GM12874 (cell line): ENCODE measurements at regions not wholly inside any gene's neighbourhood (a gene's known extent, or its start where the extent isn't known, plus 50 kb on each side); places are given as distances from the start of the nearest gene placed in this dataset.

Source experiments
- CTCF ChIP-seq: IDR thresholded peaks from 2 replicates; pipeline ENCODE4 v1.5.1; 2011; ENCODE audit warnings: low read depth, mild to moderate bottlenecking, control low read depth, low read length, moderate library complexity; ENCODE audit not compliant: insufficient read depth

DNA sequence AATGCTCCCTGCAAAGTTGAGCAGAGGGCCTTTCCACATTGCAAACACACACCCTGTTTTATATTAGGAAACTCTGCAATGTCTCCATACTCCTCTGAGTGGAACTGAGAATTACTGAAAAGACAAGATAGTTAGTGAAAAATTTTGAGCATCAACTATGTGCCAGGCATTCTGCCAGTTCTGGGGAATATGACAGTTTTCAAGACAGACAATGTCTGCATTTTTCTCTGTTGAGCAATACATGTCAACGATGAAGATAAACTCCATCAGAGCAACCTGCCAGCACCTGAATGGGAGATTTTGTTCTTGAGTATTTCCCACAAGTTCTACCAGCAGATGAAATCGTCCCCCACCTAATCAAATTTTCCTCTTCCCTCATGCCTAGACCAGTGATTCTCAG, 203.4 kb upstream of the BMPER start:
- TF ChIP-seq CTCF = no peak

GRCh38 chr7:33702514-33703054, 202.8 kb upstream of the BMPER start:
- TF ChIP-seq CTCF = no peak

GRCh38 chr7:33705333-33705833, 200.0 kb upstream of the BMPER start:
- no peak for TF ChIP-seq CTCF

GRCh38 chr7:33706186-33706585, 199.2 kb upstream of the BMPER start:
- no peak for TF ChIP-seq CTCF

- no peak for TF ChIP-seq CTCF
Observed at GRCh38 chr7:33706771-33707200, 198.6 kb upstream of the BMPER start.

GRCh38 chr7:33707427-33707826, 197.9 kb upstream of the BMPER start:
- no peak for TF ChIP-seq CTCF

DNA sequence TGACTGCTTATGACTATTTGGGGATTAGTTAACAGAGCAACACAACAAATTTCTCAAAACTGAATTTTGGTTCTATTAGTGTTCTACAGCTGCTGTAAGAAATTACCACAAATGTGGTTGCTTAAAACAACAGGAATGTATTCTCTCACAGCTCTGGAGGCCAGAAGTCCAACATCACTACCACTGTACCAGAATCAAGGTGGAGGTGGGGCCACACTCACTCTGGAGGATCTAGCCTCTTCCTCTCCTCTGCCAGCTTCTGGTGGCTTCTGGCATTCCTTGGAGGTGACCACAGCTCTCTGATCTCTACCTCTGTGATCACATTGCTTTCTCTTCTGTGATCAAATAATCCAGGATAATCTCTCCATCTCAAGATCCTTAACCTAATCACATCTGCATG, 194.7 kb upstream of the BMPER start:
- TF ChIP-seq CTCF = no peak
